ENCODE measurements at regions not wholly inside any gene's neighbourhood (a gene's known extent, or its start where the extent isn't known, plus 50 kb on each side); places are given as distances from the start of the nearest gene placed in this dataset.

DNA sequence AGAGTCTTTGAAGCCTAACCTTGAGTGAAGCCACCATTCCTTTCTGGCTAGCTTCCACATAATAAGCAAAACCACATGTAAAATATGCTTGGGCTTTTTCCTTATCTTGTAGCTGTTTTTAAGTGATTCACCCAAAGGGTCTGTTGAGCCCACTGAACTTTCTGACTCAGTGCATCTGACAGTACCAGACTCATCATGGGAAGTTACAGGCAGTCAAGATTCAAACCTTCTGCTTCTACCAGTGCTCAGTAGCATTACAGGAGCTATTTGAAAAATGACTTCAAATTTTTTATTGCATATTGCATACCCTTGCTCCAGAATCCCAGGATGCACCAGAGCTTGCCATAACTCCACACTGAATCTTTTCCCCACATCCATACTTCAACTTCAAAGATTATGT is 87.5 kb upstream of the PTPRD start:
- TF ChIP-seq TCF7L2 (IDR thresholded peaks at IDR 0.05; ENCODE audit: low read depth, low read length) (no peak), POLR2AphosphoS5 (IDR thresholded peaks at IDR 0.05; ENCODE audit: low read depth, low read length) (no peak), SIN3A (IDR thresholded peaks at IDR 0.05; ENCODE audit: borderline replicate concordance, insufficient read depth, low read depth, low read length) (no peak)
- TF ChIP-seq, protein P1, sequence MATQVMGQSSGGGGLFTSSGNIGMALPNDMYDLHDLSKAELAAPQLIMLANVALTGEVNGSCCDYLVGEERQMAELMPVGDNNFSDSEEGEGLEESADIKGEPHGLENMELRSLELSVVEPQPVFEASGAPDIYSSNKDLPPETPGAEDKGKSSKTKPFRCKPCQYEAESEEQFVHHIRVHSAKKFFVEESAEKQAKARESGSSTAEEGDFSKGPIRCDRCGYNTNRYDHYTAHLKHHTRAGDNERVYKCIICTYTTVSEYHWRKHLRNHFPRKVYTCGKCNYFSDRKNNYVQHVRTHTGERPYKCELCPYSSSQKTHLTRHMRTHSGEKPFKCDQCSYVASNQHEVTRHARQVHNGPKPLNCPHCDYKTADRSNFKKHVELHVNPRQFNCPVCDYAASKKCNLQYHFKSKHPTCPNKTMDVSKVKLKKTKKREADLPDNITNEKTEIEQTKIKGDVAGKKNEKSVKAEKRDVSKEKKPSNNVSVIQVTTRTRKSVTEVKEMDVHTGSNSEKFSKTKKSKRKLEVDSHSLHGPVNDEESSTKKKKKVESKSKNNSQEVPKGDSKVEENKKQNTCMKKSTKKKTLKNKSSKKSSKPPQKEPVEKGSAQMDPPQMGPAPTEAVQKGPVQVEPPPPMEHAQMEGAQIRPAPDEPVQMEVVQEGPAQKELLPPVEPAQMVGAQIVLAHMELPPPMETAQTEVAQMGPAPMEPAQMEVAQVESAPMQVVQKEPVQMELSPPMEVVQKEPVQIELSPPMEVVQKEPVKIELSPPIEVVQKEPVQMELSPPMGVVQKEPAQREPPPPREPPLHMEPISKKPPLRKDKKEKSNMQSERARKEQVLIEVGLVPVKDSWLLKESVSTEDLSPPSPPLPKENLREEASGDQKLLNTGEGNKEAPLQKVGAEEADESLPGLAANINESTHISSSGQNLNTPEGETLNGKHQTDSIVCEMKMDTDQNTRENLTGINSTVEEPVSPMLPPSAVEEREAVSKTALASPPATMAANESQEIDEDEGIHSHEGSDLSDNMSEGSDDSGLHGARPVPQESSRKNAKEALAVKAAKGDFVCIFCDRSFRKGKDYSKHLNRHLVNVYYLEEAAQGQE (IDR thresholded peaks at IDR 0.05; ENCODE audit: insufficient read depth in 1 of 2, low read depth in 2 of 2, low read length in 1 of 2): no peak
- TF ChIP-seq, protein P2, sequence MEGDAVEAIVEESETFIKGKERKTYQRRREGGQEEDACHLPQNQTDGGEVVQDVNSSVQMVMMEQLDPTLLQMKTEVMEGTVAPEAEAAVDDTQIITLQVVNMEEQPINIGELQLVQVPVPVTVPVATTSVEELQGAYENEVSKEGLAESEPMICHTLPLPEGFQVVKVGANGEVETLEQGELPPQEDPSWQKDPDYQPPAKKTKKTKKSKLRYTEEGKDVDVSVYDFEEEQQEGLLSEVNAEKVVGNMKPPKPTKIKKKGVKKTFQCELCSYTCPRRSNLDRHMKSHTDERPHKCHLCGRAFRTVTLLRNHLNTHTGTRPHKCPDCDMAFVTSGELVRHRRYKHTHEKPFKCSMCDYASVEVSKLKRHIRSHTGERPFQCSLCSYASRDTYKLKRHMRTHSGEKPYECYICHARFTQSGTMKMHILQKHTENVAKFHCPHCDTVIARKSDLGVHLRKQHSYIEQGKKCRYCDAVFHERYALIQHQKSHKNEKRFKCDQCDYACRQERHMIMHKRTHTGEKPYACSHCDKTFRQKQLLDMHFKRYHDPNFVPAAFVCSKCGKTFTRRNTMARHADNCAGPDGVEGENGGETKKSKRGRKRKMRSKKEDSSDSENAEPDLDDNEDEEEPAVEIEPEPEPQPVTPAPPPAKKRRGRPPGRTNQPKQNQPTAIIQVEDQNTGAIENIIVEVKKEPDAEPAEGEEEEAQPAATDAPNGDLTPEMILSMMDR (IDR thresholded peaks at IDR 0.05): no peak
- in situ Hi-C loops (cut with HindIII; ENCODE audit: low pct_unique_long_range_greater_than_20kb, low sequenced_read_pairs) (no loop called here), intact Hi-C loops (cut with micrococcal nuclease; ENCODE audit: unreplicated experiment) (no loop called here)
- Histone ChIP-seq H3K27me3 (ENCODE audit: control insufficient read depth, insufficient read depth, low read length) (no peaks in the 10 kb centered on the region), H3K4me1 (ENCODE audit: control insufficient read depth, insufficient read depth, low read length) (no peaks in the 10 kb centered on the region), H3K4me3 (ENCODE audit: low read depth in 2 of 2, low read length in 2 of 2) (no peak overlapping the region), H3K9me3 (ENCODE audit: control insufficient read depth, insufficient read depth, low read depth, low read length) (no peaks in the 10 kb centered on the region), H3K27ac (ENCODE audit: low read length) (no peak overlapping the region), H3K36me3 (ENCODE audit: control insufficient read depth, insufficient read depth, low read length) (no peaks in the 10 kb centered on the region)
- ATAC-seq: no peak
- BruUV-seq (replicated peaks): no TSS peak
- ChIA-PET CTCF (no interaction called here), POLR2A (no interaction called here)
- DNase-seq (ENCODE audit: low read depth, low spot score): no peak

DNA sequence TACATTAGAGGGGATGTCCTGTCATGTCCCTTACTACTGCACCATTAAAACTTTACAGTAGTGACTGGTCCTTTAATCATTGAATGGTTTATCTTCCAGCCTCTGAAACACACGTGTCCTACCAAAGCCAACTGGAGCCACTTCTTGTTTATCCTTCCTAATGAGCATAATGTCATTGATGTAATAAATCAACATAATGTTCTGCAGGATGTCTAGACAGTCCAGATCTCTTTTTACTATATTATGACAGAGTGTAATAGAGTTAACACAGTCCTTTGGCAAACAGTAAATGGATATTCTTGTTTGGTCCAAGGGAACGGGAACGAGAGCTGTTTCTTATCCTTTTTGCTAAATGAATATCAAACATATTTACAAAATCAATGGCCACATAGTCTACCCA is 88.1 kb upstream of the PTPRD start:
- no peak for DNase-seq (ENCODE audit: low read depth, low spot score)
- Histone ChIP-seq H3K27me3 (ENCODE audit: control insufficient read depth, insufficient read depth, low read length) (no peaks in the 10 kb centered on the region), H3K4me1 (ENCODE audit: control insufficient read depth, insufficient read depth, low read length) (no peaks in the 10 kb centered on the region), H3K36me3 (ENCODE audit: control insufficient read depth, insufficient read depth, low read length) (no peaks in the 10 kb centered on the region), H3K27ac (ENCODE audit: low read length) (no peak overlapping the region), H3K9me3 (ENCODE audit: control insufficient read depth, insufficient read depth, low read depth, low read length) (no peaks in the 10 kb centered on the region), H3K4me3 (ENCODE audit: low read depth in 2 of 2, low read length in 2 of 2) (no peak overlapping the region)
- CTCF ChIA-PET: no interaction called here
- TF ChIP-seq SIN3A (IDR thresholded peaks at IDR 0.05; ENCODE audit: borderline replicate concordance, insufficient read depth, low read depth, low read length): no peak
- TF ChIP-seq, protein P2 (IDR thresholded peaks at IDR 0.05): no peak
- TF ChIP-seq, protein P1 (IDR thresholded peaks at IDR 0.05; ENCODE audit: insufficient read depth in 1 of 2, low read depth in 2 of 2, low read length in 1 of 2): no peak
- no peak for TF ChIP-seq TCF7L2 (IDR thresholded peaks at IDR 0.05; ENCODE audit: low read depth, low read length)
- TF ChIP-seq POLR2AphosphoS5 (IDR thresholded peaks at IDR 0.05; ENCODE audit: low read depth, low read length): no peak
- BruUV-seq (replicated peaks): no TSS peak
- POLR2A ChIA-PET: no interaction called here
- in situ Hi-C loops (cut with HindIII; ENCODE audit: low pct_unique_long_range_greater_than_20kb, low sequenced_read_pairs) (no loop called here), intact Hi-C loops (cut with micrococcal nuclease; ENCODE audit: unreplicated experiment) (no loop called here)
- ATAC-seq: no peak

All from Panc1 (cell line).